DND-41 (cell line): ENCODE measurements at regions not wholly inside any gene's neighbourhood (a gene's known extent, or its start where the extent isn't known, plus 50 kb on each side); places are given as distances from the start of the nearest gene placed in this dataset.

Experiments
- CTCF ChIP-seq: IDR thresholded peaks from 2 replicates; pipeline ENCODE4 v1.5.1; 2012; ENCODE audit warnings: borderline replicate concordance, low read length, moderate library complexity, mild to moderate bottlenecking; ENCODE audit not compliant: poor library complexity, severe bottlenecking; ENCODE audit errors: extremely low read depth
- EZH2 ChIP-seq: IDR thresholded peaks from 3 replicates; pipeline ENCODE4 v1.6.1; 2012; ENCODE audit warnings: borderline replicate concordance, low read depth, mild to moderate bottlenecking, moderate library complexity, low read length, inconsistent platforms; ENCODE audit not compliant: severe bottlenecking

- TF ChIP-seq CTCF (no peak), EZH2 (no peak)
These were observed 1166.3 kb upstream of the CITED2 start for GRCh38 chr6:140540743-140541142.
